ENCODE measurements at regions not wholly inside any gene's neighbourhood (a gene's known extent, or its start where the extent isn't known, plus 50 kb on each side); places are given as distances from the start of the nearest gene placed in this dataset.

- no peak for DNase-seq
Observed at GRCh38 chr4:124515591-124515990, 196.9 kb downstream of the ANKRD50 start.

- no peak for DNase-seq
Observed at GRCh38 chr4:124519196-124519595, 193.3 kb downstream of the ANKRD50 start.

GRCh38 chr4:124523816-124524215 is 188.7 kb downstream of the ANKRD50 start:
- no peak for DNase-seq

- DNase-seq = no peak
Observed at GRCh38 chr4:124525524-124525923, 187.0 kb downstream of the ANKRD50 start.

- no peak for DNase-seq
Observed at GRCh38 chr4:124526331-124526730, 186.2 kb downstream of the ANKRD50 start.

- DNase-seq = no peak
Observed at GRCh38 chr4:124526769-124527168, 185.8 kb downstream of the ANKRD50 start.

- no peak for DNase-seq
Observed at GRCh38 chr4:124527364-124527763, 185.2 kb downstream of the ANKRD50 start.

GRCh38 chr4:124529131-124529530 is 183.4 kb downstream of the ANKRD50 start:
- DNase-seq = no peak

GRCh38 chr4:124530464-124531077 is 182.0 kb downstream of the ANKRD50 start:
- no peak for DNase-seq

GRCh38 chr4:124534131-124534530 is 178.4 kb downstream of the ANKRD50 start:
- no peak for DNase-seq

GRCh38 chr4:124535003-124535402 is 177.5 kb downstream of the ANKRD50 start:
- DNase-seq = no peak

- DNase-seq = no peak
Observed at GRCh38 chr4:124536946-124537345, 175.6 kb downstream of the ANKRD50 start.

GRCh38 chr4:124537971-124538370 is 174.6 kb downstream of the ANKRD50 start:
- DNase-seq = no peak

- DNase-seq = no peak
Observed at GRCh38 chr4:124540014-124540413, 172.5 kb downstream of the ANKRD50 start.

GRCh38 chr4:124541652-124542420 is 170.7 kb downstream of the ANKRD50 start:
- no peak for DNase-seq

- DNase-seq = no peak
Observed at GRCh38 chr4:124555959-124556358, 156.6 kb downstream of the ANKRD50 start.

- DNase-seq = no peak
Observed at GRCh38 chr4:124564121-124564520, 148.4 kb downstream of the ANKRD50 start.

- no peak for DNase-seq
Observed at GRCh38 chr4:124565371-124565770, 147.2 kb downstream of the ANKRD50 start.

GRCh38 chr4:124566030-124566429 is 146.5 kb downstream of the ANKRD50 start:
- no peak for DNase-seq

GRCh38 chr4:124573056-124573455 is 139.5 kb downstream of the ANKRD50 start:
- DNase-seq = no peak

GRCh38 chr4:124579896-124580295 is 132.6 kb downstream of the ANKRD50 start:
- DNase-seq = no peak

- no peak for DNase-seq
Observed at GRCh38 chr4:124583797-124584196, 128.7 kb downstream of the ANKRD50 start.

GRCh38 chr4:124589786-124590185 is 122.7 kb downstream of the ANKRD50 start:
- no peak for DNase-seq

- DNase-seq = no peak
Observed at GRCh38 chr4:124590480-124590879, 122.1 kb downstream of the ANKRD50 start.

- no peak for DNase-seq
Observed at GRCh38 chr4:124591637-124592036, 120.9 kb downstream of the ANKRD50 start.

Data from NCI-H774 (cell line).